Right lobe of liver (tissue), 4 donors: ENCODE measurements at regions not wholly inside any gene's neighbourhood (a gene's known extent, or its start where the extent isn't known, plus 50 kb on each side); places are given as distances from the start of the nearest gene placed in this dataset.

Experiments used
- CTCF ChIP-seq, 4 donors: fragments of 200-600 bp in 3 of 4; fragments of 450-650 bp in 1 of 4; IDR thresholded peaks; one replicate each; pipeline versions ENCODE4 v1.5.1 to v1.8.0; 2016 to 2022; ENCODE audit warnings: antibody characterized with exemption in 4 of 4, mild to moderate bottlenecking in 2 of 4
- POLR2A ChIP-seq: fragments of 450-650 bp; IDR thresholded peaks from one replicate; pipeline ENCODE4 v1.6.1; 2017; ENCODE audit warnings: antibody characterized with exemption, mild to moderate bottlenecking
- donor health status: DM: no; HTN: no; CAD: no.
- donor health status: DM: no; HTN: no; CAD: no.
- donor health status: DM: no; HTN: yes; CAD: no.

GRCh38 chrX:4150259-4150658 is 436.8 kb upstream of the PRKX start:
- TF ChIP-seq CTCF (IDR thresholded peaks at IDR 0.05) (no peak), POLR2A (no peak)
